GM04503 (cell line): ENCODE measurements at regions not wholly inside any gene's neighbourhood (a gene's known extent, or its start where the extent isn't known, plus 50 kb on each side); places are given as distances from the start of the nearest gene placed in this dataset.

ENCODE experiments used
- DNase-seq: peaks from one replicate; pipeline ENCODE4 v3.0.0-alpha.2; 2012; ENCODE audit warnings: low read depth

DNA sequence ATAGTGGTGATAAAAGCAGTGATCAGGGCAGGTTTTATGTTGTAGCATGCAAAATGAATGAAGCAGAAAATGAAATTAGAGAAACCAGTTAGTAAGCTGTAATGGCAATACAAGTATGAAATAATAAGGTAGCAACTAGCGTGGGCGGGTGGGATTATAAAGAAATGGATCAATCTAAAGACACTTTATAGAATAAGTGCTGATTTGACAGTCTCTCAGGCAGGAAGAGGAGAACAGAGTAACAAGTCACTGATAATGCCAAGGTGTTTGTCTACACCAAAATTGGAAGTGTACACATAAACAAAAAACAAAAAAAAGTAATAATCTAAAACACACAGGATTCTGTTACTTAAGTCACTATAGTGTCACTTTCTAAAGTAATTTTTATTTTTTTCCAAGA is 51.0 kb upstream of the PCBP1 start:
- no peak for DNase-seq

DNA sequence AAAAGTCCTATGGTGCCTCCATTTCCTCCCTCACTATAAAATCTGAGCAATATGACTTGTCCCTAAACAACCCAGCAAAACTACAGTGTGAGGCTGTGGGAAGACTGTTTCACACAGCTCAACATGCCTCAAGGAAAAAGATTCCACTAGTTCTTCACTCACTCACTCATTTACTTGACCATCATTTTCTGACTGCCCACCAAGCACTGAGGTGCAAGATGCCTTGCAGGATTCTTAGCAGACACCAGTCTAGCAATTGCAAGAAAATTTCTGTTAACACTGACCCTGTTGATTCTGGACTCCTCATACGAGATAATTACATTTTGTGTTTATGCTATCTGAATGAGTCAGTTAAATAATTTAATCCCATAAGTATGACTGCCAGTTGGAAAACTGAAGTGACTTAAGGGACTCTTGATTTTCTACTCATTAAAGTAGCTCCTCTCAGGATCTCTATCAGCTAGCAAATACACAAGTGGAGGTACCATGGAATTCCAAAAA is 51.9 kb upstream of the PCBP1 start:
- peak; percentile 14 for DNase-seq

- no peak for DNase-seq
Observed at GRCh38 chr2:70030724-70031420, 56.4 kb upstream of the PCBP1 start.

DNA sequence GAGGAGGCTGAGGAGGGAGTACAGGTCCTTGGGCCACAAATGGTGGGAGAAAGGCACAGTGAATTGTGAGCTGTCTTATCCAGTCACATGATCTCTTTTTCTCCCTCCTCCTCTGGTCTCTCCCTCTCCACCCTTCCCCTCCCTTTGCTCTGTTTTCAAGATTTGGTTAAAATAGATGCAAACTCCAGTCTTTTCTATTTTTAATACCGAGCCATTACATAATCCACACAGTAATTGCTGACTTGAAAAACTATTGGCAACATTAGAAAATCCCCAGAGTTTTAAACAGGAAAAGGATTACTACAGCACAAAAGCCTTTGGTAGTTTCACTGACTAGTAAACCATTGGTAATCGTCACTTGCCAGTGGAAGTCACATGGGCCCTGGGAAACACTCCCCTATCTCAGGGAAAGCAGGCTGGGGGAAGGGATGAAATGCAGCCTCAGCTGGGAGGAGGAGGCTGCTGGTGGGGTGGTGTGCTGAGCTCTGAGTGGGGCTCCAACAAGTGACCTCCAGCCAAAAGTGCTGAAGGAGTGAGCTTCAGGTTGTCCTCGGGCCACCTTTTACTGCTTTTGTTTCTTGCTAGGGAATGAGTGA is 57.4 kb upstream of the PCBP1 start:
- peak; percentile 80 for DNase-seq

- no peak for DNase-seq
Observed at GRCh38 chr2:70024284-70024683, 62.9 kb upstream of the ASPRV1 start.

DNA sequence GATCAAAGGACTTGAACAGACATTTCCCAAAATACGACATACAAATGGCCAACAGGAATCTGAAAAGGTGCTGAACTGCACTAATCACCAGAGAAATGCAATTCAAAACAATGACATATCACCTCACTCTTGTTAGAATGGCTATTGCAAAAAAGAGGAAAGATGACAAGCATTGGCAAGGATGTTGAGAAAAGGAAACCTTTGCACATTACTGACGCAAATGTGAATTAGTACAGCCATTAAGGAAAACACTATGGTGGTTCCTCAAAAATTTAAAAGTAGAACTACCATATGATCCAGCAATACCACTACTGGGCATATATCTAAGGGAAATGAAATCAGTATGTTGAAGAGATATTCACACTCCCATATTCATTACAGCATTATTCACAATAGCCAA is 57.7 kb upstream of the ASPRV1 start:
- DNase-seq = no peak

GRCh38 chr2:70017962-70018361 is 56.5 kb upstream of the ASPRV1 start:
- no peak for DNase-seq

DNA sequence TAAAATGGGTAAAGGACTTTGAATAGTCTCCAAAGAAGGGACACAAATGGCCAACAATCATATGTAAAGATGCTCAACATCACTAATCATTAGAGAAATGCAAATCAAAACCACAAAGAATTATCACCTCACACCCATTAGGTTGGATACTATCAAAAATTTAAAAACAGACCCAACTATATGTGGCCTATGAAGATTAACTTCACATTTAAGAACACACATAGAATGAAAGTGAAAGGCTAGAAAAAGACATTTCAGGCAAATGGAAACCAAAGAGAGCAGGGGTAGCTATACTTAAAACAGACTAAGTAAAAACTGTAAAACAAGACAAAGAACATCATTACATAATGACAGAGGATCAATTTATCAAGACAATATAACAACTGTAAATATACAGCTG is 53.5 kb upstream of the ASPRV1 start:
- DNase-seq = no peak

GRCh38 chr2:70012887-70013286 is 51.5 kb upstream of the ASPRV1 start:
- DNase-seq = no peak

DNA sequence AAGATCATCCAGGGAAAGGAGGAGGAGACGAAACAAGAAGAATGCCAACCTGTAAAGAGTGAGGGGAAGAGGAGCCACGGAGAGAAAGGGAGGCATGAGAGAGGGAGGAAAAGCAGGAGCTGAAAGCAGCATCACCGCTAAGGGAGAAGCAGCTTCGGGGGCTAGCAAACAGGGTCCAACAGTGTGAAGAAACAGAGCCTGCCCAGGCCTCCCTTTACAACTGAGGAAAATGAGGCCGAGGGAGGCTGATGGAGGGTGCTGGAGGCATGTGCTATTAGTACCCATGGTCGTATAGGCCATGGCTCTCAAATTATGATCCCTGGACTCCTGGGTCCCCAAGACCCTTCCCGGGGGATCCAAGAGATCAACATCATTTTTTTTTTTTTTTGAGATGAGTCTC is 50.4 kb upstream of the ASPRV1 start:
- no peak for DNase-seq

DNA sequence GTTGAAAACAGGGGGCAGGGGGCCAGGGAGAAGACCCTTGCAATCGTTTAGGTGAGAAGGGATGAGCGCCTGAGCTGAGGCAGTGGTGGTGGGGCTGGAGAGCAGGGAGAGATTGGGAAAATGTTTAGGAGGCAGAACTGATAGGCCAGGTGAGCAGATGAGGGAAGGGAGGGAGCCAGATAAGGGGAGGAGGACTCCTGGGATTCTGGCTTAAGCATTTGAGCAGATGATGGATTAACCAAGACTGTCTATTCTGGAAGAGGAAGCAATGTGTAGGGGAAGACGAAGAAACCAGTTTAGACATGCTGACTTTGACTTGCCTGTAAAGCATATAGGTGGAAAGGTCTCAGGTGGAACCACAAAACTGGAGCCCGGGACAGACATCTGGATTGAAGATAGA is 49.9 kb upstream of the ASPRV1 start:
- no peak for DNase-seq
